ENCODE measurements at regions not wholly inside any gene's neighbourhood (a gene's known extent, or its start where the extent isn't known, plus 50 kb on each side); places are given as distances from the start of the nearest gene placed in this dataset.

DNA sequence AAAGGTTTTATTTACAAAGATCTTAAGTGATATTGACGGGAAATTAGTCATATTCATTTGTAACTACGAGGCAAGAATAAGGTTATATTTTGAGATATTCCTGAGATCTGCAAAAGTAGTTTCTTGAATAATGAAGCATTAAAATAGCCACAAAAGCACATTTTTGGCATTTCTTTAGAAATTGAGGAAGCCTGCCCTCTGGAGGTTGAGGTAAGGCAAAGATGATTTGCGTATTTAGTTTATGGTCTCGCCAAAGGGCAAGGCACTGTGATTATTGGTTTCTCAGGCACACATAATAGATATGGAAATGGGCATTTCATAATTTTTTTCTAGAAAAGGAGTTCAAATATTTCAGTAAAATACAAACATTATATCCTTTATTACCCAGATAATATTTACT is 143.7 kb upstream of the RPRM start:
- TF ChIP-seq FOXP2 (optimal IDR thresholded peaks at IDR 0.05; ENCODE audit: control extremely low read depth, extremely low read length, insufficient read depth) (no peak), EZH2 (IDR thresholded peaks at IDR 0.05) (peak; percentile 83)

Measured in SK-N-MC (cell line).